Urothelium cell line (cell line): ENCODE measurements at regions not wholly inside any gene's neighbourhood (a gene's known extent, or its start where the extent isn't known, plus 50 kb on each side); places are given as distances from the start of the nearest gene placed in this dataset.

ENCODE experiments used
- DNase-seq: peaks from one replicate; pipeline ENCODE4 v3.0.0; 2011; ENCODE audit warnings: low spot score, mixed read lengths
- FAIRE-seq: peaks from 2 replicates; lab custom pipeline; 2011; peaks lifted over from hg19 to GRCh38; lab: Jason Lieb, UNC

DNA sequence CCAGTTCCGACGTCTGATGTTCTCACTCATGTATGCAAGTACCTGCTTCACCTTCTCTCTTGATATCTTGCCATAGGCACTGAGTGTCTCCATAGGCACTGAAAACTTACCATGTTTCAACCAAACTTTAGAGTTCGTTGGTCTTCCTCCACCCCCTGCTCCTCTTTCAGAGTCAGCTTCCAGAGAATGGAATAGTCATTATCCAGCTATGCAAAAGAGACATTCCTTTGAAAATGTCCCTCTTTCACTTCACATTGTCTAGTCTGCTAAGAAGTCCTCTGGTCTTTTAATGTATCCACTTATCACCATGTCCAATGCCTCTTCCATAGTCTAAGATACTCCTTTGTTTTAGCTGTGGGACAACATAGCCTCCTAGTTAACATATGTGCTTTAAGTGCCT lies 566.0 kb upstream of the TENM3 start:
- FAIRE-seq (no peak), DNase-seq (no peak)

DNA sequence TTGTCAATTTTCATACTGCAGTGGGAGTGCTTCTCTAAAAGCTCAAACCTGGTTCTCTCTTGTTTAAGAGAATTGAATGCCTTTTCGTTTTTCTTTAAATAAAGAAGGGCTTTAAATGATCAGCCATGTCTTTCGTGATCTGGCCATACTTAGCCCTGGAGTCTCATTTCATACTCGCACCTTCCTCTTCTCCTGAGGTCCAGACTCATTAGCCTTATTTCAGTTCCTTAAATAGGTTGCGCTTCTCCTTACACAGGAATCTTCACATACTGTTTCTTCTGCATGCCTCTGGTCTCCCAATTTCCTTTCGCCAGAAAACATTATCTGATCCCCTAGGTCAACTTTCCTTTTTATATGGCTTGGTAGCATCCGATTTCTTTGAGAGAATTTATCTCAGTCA lies 565.6 kb upstream of the TENM3 start:
- DNase-seq (no peak), FAIRE-seq (no peak)

DNA sequence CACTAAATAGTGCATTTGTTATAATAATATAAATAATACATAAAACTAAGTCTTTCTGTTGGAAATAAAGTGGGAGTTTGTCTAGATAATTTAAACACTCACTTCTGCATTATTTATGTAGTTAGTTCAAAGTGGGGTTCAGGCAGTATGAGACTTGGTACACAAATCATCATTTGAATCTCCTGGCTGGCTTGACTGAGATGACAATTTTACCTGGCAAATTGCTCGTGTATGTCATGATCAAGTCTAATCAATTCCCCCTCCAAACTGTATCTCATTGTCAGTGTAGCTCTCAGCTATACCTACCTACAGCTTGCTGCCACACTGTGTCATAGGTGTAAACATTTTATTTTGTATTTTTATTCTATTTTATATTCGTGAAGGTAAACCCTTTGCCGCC lies 563.4 kb upstream of the TENM3 start:
- FAIRE-seq (no peak), DNase-seq (no peak)

DNA sequence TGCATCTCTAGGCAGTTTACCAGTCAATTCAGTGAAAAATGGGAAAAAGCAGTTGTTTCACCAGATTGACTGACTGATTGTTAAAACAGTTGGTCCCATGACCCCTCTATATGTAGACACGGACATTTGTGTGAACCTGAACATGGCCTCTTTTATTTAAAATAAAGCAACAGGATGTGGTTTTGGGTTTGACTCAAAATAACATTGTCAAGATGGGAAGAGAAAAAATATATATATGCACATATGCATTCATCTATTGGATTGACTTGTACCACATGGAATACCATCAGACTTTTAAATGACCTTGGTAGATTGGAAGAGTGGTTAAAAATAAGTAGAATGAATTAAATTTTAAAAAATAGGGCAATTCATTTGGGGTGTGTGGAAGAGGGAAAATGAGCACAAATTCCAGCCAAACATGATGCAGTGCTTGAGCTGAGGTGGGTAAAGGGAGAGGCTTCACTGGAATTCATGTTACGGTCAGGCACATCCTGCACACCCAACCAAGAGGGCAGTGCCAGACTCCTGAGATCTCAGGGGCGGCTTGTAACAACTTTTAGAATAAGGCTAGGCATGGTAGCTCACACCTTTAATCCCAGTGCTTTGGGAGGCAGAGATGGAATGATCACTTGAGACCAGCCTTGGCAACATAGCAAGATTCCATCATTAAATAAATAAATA lies 560.7 kb upstream of the TENM3 start:
- FAIRE-seq: no peak

DNA sequence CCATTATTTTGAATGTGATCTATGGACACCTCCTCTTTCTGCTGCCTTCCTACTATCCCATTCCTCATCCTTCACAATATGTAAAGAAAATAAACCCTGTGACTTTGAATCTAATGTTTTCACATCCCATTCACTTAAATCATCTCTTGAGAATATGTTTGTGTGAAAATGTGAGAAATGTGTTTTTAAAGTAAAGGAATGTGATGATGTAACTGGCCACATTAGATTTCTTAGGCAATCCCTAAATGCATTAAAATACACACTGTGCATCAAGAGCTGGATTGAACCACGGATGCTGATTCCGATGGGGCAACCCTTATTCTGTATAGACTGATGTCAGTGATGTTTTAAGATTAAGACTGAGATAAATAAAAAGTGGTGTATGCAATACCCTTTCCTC lies 558.9 kb upstream of the TENM3 start:
- DNase-seq (no peak), FAIRE-seq (no peak)

More for the DNA sequence above, 560.7 kb upstream of the TENM3 start:
- DNase-seq: no peak

DNA sequence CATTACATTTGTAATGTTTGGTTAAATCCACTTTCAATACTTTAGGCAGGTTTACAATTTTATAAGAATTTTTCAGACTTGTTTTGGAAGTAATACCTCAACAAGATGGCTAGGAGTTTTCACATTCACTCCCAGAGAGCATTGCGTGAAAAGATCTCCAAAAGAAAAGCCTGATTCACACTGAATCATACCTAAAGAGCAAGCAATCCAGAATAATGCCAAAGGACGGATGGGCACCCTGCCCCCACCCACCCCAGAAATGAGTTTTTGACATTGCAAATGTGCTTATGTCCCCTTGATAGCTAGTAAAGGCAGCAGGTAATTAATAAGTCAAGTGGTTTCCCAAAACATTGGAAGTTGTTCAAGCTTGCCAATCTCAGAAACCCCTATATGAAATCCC lies 557.7 kb upstream of the TENM3 start:
- DNase-seq (peak; percentile 7), FAIRE-seq (no peak)

DNA sequence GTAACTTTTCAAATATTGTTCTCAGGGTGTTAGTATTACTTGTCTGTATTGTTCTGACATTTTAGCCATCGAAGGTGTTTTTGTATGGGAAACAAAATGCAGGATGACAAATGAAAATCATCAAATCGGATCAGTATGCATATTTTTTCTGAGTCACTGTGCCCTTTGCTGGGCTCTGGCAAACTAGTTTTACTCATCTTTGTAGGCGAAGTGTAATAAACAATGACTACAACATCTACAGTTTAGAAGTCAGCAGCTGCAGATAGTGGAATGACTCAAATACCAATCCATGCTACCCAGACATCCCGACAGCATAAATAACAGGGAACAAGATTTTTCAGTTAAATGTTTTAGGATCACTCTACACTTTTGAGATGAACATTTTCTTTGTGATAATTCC lies 557.3 kb upstream of the TENM3 start:
- DNase-seq (peak; percentile 40), FAIRE-seq (no peak)

DNA sequence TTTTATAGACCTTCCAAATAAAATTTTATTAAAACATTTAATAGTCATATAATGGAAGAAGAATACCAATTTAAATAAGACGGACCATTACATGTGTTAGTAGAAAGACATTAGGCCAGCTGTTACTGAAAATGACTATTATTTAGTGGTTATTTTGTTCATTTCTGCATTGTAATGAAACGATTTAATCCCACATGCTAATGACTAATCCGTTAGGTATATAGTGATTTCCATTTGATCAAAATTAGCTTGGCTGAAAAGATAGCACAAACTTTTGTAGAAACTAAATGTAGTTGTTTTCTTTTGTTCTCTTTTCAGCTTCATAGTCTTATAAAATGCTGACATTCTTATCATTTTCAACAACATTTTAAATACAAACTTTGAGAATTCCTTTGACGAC lies 556.1 kb upstream of the TENM3 start:
- FAIRE-seq (no peak), DNase-seq (no peak)

DNA sequence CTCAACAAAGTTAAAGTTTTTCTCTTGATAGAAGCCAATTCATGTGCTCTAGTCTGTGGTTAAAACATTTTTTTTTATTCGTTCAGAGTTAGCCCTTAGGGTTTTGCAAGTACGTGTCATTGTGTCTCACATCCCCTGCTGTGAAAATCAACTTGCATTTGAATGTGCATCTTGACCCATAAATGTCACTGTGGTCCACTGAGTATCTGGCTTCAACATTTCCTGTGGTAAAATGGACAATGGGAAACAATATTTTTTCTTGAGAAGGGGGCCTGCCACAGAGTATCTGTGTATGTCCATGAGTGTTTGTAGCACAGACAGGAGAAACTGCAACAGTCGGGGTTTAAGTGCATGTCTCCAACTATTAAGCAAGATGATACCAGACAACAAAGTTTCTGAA lies 554.8 kb upstream of the TENM3 start:
- no peak for DNase-seq
- FAIRE-seq: no peak

DNA sequence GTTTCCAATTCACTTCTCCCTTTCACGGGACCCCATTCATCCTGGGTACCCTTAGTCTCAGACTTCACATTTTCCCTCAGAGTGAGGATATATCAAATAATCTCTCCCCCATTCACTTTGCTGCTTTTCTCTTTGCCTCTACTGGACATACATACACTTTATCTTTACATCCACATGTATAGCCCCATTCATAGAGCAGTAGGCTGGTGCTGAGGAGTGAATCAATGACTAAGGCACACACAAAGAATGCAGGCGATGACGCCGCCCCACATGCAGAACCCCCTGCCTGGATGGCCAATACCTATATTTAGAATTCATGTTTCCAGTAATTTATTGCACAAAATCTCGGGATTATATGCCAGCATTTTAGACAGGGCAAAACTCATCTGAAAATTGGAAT lies 554.3 kb upstream of the TENM3 start:
- FAIRE-seq (no peak), DNase-seq (no peak)

DNA sequence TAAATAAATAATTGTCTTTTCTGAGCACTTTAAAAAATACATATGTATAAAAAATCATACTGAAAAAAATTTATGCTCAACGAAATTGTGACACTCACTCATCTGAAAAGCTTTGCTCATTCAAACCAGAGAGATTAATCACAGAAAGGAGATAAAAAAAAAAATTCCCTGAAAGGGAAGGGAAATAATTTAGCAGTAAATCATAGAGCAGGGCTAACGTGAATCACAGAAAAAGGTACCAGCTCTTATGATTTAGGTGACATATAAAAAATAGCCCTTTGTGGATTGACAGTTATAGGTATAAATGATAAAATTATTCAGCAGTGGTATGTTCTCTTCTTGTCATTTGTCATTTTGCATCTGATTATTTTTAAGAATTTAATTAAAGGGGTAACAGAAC lies 552.7 kb upstream of the TENM3 start:
- FAIRE-seq: no peak

DNA sequence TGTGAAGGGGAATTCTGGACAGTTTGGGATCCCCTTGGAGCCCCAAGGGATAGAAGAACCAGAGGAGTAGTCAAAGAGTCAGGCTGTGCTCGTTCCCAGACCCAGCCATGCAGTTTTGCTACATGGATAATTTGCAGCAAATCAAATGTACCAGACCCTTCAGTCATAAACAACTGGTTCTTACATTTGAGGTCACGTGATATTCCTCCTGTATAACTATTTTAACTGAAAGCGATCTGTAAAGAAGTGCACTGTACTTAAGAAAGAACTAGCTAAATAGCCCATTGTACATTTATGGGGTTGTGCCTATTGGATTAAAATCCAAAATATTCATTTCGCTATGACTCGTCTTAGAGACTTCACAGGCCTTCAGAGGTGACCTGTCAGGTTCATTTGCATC lies 550.2 kb upstream of the TENM3 start:
- no peak for DNase-seq
- FAIRE-seq: no peak

More for the DNA sequence above, 552.7 kb upstream of the TENM3 start:
- no peak for DNase-seq

DNA sequence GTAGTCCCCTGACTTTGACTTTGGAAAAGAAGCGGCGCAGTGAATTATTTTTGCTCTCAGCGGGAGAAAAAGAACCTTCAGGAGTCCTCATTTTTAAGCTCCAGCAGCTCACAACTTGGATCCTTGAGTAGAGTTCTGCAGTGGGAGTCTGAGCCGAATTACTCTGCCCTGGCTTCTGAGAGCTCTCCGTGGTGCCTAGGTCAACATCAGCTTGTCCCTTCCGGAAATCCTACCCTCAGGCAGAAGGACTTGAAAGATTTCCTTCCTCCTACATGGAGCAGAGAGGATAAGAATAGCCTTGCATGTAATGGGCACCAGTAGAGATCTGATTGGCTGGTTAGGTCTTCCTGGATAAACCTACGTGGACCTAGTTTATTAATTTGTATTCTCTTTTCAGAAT lies 549.7 kb upstream of the TENM3 start:
- no peak for FAIRE-seq
- no peak for DNase-seq

DNA sequence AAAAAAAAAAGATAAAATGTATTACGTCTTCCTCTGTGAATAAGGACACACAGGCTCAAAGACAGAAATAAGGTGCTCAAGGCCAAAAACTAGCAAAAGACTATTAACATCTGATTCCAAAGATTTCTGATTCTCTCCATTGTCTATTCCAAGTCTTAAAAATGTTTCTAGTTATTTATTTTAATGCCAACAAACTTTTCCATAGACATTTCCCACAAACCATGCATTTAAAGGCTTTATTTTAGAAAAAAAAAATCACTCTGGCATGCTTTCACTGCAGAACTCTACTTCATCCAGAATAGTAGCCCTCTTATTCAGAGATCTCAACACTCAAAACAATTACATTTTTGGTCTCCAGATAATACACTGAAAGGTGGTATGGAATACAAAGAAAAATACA lies 545.0 kb upstream of the TENM3 start:
- DNase-seq (no peak), FAIRE-seq (no peak)

DNA sequence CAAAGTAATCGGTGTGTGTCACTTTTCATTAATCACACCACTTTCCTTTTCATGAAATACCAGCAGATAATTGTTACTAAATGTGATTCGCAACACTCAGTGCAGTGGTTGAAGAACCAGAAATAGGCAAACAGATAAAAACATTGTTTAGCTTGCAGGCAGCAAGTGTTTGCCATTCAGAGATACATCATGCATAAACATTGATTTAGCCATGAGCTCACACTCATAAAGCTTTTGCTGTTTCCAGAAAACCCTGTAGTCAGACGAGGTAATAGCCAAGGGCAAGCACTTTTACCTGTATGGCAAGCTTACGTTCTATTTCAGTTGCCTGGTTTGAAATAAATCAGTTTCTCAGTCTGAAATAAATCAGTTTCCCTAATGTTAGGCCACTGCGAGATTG lies 542.0 kb upstream of the TENM3 start:
- FAIRE-seq (no peak), DNase-seq (no peak)

DNA sequence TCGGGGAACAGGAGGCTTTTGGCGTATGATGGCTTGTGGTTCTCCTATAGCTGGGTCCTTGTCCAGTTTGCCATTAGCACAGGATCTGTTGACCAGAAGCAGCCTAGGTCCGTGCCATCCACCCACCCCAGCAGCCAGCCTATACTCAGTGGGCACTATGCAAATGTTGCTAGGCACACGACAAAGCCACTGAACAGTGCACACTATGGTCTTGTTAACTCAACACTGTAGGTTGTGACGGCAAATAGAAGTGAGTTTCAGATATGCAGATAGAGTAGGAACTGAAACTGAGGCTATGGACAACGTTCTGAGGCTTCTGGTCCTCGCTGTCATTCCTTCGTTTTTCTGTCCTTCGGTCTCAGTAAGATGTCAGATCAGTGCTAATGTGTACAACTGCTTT lies 541.3 kb upstream of the TENM3 start:
- FAIRE-seq (no peak), DNase-seq (no peak)

DNA sequence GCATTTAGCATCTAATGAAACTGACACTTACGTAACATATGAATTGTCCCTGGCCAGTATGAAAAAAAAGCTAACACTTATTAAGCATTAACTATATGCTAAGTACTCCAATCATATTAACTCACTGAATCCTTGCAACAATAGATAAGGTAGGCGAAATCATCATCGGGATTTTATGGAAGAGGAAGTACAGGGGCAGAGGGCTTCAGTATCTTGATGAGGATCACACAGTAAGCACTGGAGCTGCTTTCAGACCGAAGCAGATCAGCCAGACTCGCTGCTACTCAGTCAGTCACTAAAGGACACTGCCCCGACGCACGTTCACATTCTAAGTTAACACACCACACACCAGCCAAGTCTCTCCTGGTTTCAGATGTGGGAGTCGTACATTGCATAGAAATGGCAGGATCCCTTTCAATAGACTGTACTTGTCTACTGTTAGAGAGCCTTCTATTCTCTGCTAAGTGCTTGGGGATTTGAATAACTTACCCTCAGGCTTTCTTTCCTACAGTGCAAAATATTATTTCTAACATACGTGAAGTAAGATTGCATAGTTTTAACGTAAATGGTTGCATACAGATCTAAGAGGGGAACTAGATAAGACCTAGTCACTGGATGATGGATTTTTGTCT lies 540.2 kb upstream of the TENM3 start:
- FAIRE-seq: no peak
- no peak for DNase-seq

DNA sequence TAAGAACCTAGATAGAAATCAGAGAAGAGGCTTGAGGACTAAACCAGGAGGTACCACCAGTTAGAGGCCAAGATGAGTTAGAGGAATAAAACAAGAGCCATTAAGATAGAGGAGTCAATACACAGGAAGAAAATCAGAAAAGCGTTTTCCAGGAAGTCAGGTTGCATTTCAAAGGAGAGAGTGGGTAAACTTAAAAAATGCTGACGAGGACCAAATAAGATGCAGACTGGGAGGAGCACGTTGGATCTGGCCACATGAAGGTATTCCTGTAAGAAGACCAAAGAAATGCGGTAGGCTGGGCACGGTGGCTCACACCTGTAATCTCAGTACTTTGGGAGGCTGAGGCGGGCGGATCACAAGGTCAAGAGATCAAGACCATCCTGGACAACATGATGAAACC lies 533.1 kb upstream of the TENM3 start:
- DNase-seq (no peak), FAIRE-seq (no peak)

DNA sequence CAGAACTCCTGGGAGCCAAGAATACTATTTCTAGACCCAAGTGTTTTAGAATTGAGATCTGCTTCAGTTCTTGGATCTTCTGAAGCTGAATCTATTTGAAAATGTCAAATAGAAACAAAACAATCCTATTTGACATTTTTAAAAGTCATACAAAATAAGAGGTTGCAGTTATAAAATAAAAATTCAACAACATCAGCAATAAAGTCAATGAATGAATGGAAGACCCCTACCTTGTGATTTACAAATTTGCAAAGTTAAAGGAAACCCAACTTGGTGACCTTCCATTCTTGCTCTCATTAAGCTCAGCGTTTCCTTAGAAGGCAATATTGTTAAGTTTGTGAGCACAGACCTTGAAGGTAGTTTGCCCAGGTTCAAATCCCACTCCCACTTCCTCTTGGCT lies 531.8 kb upstream of the TENM3 start:
- no peak for DNase-seq
- no peak for FAIRE-seq

DNA sequence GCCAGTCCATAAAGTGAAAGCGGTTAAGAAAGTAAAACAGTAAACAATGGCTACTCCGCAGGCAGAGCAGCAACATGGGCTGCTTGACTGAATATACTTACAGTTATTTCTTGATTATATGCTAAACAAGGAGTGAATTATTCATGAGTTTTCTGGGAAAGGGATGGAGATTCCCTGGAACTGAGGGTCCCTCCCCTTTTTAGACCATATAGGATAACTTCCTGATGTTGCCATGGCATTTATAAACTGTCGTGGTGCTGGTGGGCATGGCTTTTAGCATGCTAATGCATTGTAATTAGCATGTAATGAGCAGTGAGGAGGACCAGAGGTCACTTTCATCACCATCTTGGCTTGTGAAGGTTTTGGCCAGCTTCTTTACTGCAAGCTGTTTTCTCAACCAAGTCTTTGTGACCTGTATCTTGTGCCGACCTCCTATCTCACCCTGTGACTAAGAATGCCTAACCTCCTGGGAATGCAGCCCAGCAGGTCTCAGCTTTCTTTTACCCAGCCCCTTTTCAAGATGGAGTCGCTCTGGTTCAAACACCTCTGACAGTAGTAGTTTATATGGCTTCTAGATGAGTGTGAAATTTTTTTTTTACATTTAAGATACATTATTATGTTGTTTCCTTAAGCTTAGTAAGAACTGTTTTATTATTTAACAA lies 514.8 kb upstream of the TENM3 start:
- FAIRE-seq (no peak), DNase-seq (no peak)

DNA sequence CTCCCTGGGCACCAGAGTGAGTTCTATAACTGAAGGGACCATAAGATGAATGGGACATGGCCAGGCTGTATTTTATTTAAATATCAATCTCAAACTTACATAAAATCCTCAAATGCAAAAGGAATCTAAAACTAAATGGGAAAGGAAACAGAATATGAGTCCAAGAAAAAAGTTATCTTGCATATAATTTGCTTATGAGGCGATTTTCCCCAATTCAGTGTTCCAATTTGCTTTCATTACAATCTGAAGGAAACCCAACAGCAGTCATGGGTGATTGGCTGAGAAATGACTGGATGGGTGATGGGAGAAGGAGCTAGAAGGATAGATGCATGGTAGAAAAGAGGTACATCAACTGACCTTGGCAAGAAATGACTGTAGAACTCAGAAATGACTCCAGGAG lies 511.3 kb upstream of the TENM3 start:
- DNase-seq: no peak
- FAIRE-seq: no peak

DNA sequence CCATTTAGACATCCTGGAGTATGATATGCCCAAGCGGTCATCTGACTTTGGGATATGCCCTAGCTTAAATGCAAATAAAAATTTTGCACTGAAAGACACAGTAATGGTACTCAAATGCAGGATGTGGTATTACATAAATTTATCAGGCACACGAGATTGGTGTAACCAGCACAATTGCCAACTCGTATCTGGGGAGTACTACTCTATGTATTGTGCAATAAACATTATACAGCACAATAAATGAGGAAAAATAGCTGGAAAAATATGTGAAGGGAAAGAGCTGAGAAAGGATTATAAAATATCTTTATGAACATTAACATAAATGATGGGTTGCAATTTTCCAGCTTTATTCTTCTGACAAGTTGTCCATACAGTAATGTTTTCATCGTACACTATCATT lies 505.5 kb upstream of the TENM3 start:
- DNase-seq: no peak
- FAIRE-seq: no peak
